NCI-H1105 (cell line): ENCODE measurements at regions not wholly inside any gene's neighbourhood (a gene's known extent, or its start where the extent isn't known, plus 50 kb on each side); places are given as distances from the start of the nearest gene placed in this dataset.
"Not testable (repeated sequence)": the region's sequence is repeated elsewhere in the genome, so short reads cannot be mapped to it uniquely, and the experiment has no call there.

Experiments used
- DNase-seq: peaks from one replicate; lab custom pipeline; 2025; lab: John Stamatoyannopoulos, UW

- peak; percentile 16 for DNase-seq
Measured at GRCh38 chr1:105386489-105386888, 1636.8 kb downstream of the AMY1C start.

- no peak for DNase-seq
Measured at GRCh38 chr1:105396001-105396400, 1646.3 kb downstream of the AMY1C start.

GRCh38 chr1:105398909-105399308 is 1649.2 kb downstream of the AMY1C start:
- no peak for DNase-seq

GRCh38 chr1:105399716-105400115 is 1650.0 kb downstream of the AMY1C start:
- DNase-seq: no peak

DNA sequence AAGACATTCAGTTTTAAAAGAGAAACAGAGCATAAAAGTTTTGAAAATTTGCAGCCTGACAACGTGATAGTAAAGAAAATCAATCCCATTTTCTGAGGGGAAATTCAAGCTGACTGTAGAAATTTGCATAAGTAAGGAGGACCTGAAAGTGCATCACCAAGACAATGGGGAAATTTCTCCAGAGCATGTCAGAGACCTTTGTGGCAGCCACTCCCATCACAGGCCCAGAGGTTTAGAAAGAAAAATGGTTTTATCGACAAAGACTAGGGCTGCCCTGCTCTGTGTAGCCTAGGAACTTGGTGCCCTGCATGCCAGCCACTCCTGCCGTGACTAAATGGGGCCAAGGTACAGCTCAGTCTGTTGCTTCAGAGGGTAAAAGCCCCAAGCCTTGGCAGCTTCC is 1640.2 kb upstream of the PRMT6 start:
- no peak for DNase-seq

DNA sequence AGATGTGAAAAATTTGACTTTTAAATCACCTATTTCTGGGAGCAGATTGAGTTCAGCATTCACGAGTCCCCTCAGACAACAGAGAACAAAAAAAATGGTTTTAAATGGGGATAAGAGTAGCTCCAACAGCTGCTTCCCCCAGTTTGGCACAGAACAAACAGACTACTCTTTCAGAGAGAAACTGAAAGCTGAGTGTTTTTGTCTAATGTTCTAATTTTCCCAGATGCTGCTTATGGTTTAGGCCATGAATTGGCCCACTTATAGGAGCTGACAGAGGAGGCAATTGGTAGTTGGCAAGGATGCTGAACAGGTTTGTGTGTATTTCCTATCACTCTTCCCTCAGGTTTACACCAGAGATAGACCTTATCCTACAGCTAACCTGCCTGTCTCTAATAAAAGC is 1637.4 kb upstream of the PRMT6 start:
- DNase-seq: peak; percentile 43

- DNase-seq: no peak
Measured at GRCh38 chr1:105427543-105427942, 1628.9 kb upstream of the PRMT6 start.

DNA sequence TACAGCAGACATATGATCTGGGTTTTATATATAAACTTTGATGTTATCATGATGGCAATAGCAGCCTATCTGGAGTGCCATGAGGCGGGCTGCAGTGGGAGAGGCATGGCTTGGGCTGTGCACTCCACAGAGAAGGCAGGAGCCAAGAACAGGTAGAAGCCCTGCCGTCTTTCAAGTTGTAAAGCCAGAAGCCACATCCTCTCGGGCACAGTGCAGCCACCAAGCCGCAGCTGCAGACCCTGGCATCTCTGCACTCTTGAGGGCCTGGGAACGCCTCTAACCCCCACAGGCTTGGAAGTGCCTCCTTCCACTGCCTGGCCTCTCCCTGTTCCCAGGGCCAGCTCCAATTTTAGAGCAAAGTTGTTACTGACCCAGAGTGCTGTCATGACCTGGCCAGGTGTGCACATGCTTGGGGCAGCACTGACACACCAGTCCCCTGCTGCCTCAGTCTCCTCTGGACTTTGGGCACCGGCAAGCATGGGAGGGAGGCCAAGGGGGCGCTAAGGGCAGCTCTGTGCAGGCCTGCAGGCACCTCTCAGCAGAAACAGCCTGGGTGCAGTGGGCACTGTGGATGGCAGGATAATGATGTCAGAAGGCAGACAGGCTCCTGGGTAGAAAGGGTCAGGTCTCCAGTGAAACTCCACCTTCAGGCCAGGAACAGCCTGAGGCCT is 1619.8 kb upstream of the PRMT6 start:
- no peak for DNase-seq

DNA sequence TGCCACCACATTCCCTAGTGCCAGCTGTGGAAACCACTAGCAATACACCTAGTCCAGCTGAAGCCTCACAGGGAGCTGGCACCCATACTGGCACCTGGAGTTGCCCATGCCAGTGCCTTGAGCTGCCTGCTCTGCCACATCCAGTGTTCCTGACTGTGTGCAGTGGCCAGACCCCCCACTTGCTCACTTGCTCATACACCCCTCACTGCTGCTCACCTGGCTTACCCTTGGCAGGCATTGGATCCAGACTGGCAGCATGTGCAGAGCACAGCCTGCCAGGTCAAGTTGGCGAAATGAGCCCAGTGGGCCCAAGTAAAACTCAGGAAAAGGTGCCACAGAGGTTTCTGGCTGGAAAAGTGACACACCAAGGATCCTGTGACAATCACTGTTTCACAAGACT is 1618.6 kb upstream of the PRMT6 start:
- DNase-seq: no peak

GRCh38 chr1:105442901-105443300 is 1613.6 kb upstream of the PRMT6 start:
- DNase-seq: no peak

- DNase-seq: no peak
Measured at GRCh38 chr1:105459759-105460158, 1596.7 kb upstream of the PRMT6 start.

DNA sequence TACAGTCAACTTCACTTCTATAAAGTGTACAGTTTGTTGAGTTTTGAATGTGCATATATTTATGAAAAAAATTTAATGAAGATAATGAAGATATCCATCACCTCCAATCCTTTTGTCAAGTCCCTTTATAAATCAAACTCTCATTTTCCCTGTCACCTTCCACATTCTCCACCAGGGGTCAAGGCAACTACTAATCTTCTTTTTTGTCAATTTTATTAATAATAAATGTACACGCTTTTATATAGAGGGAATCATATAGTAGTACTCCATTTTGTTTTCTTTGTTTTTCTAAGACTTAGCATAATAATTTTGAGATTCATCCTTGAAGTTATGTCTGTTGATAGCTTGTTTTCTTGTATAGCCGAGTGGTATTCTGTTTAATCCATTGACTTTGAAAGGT is 1594.2 kb upstream of the PRMT6 start:
- no peak for DNase-seq

GRCh38 chr1:105467549-105467948 is 1588.9 kb upstream of the PRMT6 start:
- DNase-seq: no peak

GRCh38 chr1:105470541-105470940 is 1585.9 kb upstream of the PRMT6 start:
- DNase-seq: not testable (repeated sequence)

DNA sequence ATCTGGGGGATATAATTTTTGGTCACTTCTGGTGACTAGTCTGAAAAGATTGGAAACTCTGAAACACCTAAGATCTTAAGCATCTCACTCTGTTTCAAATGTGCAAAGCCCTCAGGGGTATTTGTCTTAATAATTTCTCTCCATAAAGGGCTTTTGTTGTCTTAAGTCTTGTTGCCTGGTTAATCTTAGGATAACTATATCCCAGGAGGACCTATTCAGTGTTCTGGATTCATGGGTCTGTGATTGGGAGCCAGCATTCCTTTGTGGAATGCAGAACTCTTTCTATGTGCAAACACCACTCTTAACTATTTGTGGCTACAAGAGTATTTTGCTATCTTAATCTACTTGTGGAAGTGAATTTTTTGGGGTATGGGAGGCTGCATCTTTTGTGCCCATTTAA is 1573.0 kb upstream of the PRMT6 start:
- DNase-seq: no peak

- DNase-seq: no peak
Measured at GRCh38 chr1:105485207-105485606, 1571.3 kb upstream of the PRMT6 start.

DNA sequence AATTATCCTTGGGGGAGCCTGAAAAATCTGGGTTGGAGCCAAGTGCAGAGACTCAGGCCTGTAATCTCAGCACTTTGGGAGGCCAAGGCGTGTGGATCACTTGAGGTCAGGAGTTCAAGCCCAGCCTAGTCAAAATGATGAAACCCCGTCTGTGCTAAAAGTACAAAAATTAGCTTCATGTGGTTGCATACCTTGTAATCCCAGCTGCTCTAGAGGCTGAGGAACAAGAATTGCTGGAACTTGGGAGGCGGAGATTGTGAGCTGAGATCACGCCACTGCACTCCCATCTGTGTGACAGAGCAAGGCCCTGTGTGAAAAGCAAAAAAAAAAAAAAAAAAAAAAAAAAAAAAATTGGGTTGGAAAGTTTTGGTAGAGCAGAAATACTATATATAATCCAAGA is 1563.6 kb upstream of the PRMT6 start:
- no peak for DNase-seq

GRCh38 chr1:105516068-105516467 is 1540.4 kb upstream of the PRMT6 start:
- no peak for DNase-seq

DNA sequence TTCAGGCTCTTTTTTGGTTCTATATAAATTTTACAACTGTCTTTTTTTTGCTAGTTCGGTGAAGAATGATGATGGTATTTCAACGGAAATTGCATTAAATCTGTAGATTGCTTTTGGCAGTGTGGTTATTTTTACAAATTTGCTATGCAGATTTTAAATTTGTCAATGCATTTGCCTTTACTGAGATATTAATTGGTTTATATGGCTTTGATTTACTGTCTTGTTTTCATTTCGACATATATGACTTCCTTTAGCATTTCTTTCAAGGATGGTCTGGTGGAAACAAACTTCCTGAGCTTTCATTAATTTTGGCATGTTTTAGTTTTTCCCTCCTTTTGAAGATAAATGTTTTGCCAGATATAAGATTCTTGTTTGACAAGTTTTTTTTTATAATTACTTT is 1522.5 kb upstream of the PRMT6 start:
- DNase-seq: no peak

- DNase-seq: no peak
Measured at GRCh38 chr1:105544475-105544874, 1512.0 kb upstream of the PRMT6 start.

GRCh38 chr1:105556266-105556665 is 1500.2 kb upstream of the PRMT6 start:
- DNase-seq: no peak

DNA sequence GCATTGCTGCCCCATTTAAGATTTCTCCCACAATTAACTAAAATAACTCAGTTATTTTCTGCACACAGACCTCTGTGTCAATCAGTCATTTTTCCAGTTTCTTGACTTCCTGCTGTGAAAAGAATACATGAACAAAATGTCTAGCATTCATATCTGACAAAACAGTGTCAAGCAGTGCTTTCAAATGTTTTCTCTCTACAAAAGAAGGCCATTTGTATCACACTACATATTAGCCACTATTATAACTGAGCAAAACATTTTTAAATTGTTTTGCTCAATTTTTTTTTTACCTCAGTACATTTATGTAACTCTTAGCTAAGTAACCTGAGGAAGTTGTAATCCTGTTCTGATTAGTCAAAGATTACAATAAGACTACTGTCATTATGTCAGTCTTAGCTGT is 1498.5 kb upstream of the PRMT6 start:
- DNase-seq: no peak

DNA sequence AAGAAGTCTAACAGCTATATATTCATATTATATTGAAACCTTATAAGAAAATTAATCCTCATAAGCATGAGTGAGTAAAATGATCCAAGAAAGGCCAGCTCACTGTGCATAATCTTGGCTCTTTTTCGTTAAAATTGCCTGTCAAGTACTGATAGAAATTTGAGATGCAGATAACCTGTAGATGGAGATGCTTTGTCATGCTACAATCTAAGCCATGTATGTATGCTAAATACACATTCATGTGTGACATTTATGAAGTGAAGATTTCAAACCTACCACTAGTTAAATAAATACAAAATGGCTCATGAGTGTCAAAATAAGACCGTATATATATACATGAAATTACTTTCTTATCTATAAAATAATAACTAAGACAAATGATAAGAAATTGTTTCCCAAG is 1491.5 kb upstream of the PRMT6 start:
- DNase-seq: no peak

- DNase-seq: no peak
Measured at GRCh38 chr1:105585791-105586190, 1470.7 kb upstream of the PRMT6 start.

DNA sequence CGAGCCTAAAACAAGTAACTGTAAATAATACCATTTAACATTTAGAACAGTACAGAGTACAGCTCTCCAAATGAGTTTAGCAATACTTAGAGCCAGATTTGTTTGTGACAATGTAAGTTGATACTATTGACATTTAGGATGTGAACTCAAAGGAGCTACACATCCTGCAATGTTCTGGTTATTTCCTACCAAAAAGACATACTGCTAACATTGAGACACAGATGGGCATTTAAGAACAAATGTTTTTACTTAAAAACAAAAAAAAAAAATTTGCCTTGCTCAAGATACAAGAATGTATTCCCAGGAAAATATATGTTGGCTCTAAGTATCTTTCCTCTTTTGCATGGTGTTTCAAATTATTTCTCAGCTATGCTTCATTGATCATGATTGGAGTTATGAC is 1464.8 kb upstream of the PRMT6 start:
- DNase-seq: no peak
